ENCODE measurements at regions not wholly inside any gene's neighbourhood (a gene's known extent, or its start where the extent isn't known, plus 50 kb on each side); places are given as distances from the start of the nearest gene placed in this dataset.

GRCh38 chr2:37868866-37869265 lies 56.2 kb upstream of the RMDN2 start:
- no peak for DNase-seq

- no peak for DNase-seq
Measured at GRCh38 chr2:37869304-37869703, 55.8 kb upstream of the RMDN2 start.

GRCh38 chr2:37869771-37870170 lies 55.3 kb upstream of the RMDN2 start:
- DNase-seq, result no peak

- no peak for DNase-seq
Measured at GRCh38 chr2:37870829-37871228, 54.3 kb upstream of the RMDN2 start.

- DNase-seq, result no peak
Measured at GRCh38 chr2:37871456-37872191, 53.5 kb upstream of the RMDN2 start.

- DNase-seq, result no peak
Measured at GRCh38 chr2:37872192-37872750, 52.8 kb upstream of the RMDN2 start.

GRCh38 chr2:37873229-37873628 lies 51.9 kb upstream of the RMDN2 start:
- no peak for DNase-seq

GRCh38 chr2:37873749-37874330 lies 51.2 kb upstream of the RMDN2 start:
- DNase-seq, result no peak

GRCh38 chr2:37874470-37874869 lies 50.6 kb upstream of the RMDN2 start:
- no peak for DNase-seq
